ENCODE measurements at regions not wholly inside any gene's neighbourhood (a gene's known extent, or its start where the extent isn't known, plus 50 kb on each side); places are given as distances from the start of the nearest gene placed in this dataset.

GRCh38 chr2:160608599-160608998 is 115.0 kb upstream of the RBMS1 start:
- H3K4me1 ChIP-seq = peaks cover 0 to 15% (median 3%) of the 10 kb centered on the region in 4 donors
- H3K36me3 ChIP-seq = no peaks in the 10 kb centered on the region
- no peak overlapping the region for H3K27ac ChIP-seq
- 36 to 52% methylated on average over 1 of the region's 1 CpG for WGBS, 2 donors
- no peaks in the 10 kb centered on the region for H3K9me3 ChIP-seq
- TF ChIP-seq EP300 (IDR thresholded peaks at IDR 0.05) = no peak
- TF ChIP-seq POLR2A (IDR thresholded peaks at IDR 0.05) = no peak
- TF ChIP-seq CTCF (IDR thresholded peaks at IDR 0.05) = no peak
- DNase-seq (ENCODE audit: low spot score in 2 of 2) = no peak
- H3K4me3 ChIP-seq = no peak overlapping the region
- H3K27me3 ChIP-seq = no peaks in the 10 kb centered on the region

GRCh38 chr2:160609346-160609745 is 115.7 kb upstream of the RBMS1 start:
- Histone ChIP-seq H3K4me1 (peaks cover 0 to 15% (median 3%) of the 10 kb centered on the region in 4 donors), H3K36me3 (no peaks in the 10 kb centered on the region), H3K4me3 (no peak overlapping the region), H3K27ac (no peak overlapping the region), H3K9me3 (no peaks in the 10 kb centered on the region), H3K27me3 (no peaks in the 10 kb centered on the region)
- WGBS, 2 donors = 67 to 74% methylated on average over 1 of the region's 1 CpG
- DNase-seq (ENCODE audit: low spot score in 2 of 2) = no peak
- TF ChIP-seq EP300 (IDR thresholded peaks at IDR 0.05) (no peak), CTCF (IDR thresholded peaks at IDR 0.05) (no peak), POLR2A (IDR thresholded peaks at IDR 0.05) (no peak)

- TF ChIP-seq CTCF (IDR thresholded peaks at IDR 0.05) = no peak
- no peak for TF ChIP-seq POLR2A (IDR thresholded peaks at IDR 0.05)
- TF ChIP-seq EP300 (IDR thresholded peaks at IDR 0.05) = no peak
- WGBS, 2 donors = 94% methylated on average over 2 of the region's 2 CpGs
These were observed 116.4 kb upstream of the RBMS1 start for GRCh38 chr2:160610041-160610440.

GRCh38 chr2:160612266-160612856 is 118.8 kb upstream of the RBMS1 start:
- no peak for TF ChIP-seq EP300 (IDR thresholded peaks at IDR 0.05)
- no peak for TF ChIP-seq CTCF (IDR thresholded peaks at IDR 0.05)
- no peak for TF ChIP-seq POLR2A (IDR thresholded peaks at IDR 0.05)
- DNase-seq (ENCODE audit: low spot score in 2 of 2) = no peak
- H3K9me3 ChIP-seq = peaks cover 0 to 9% (median 4%) of the 10 kb centered on the region in 4 donors
- H3K4me3 ChIP-seq = no peak overlapping the region
- H3K27me3 ChIP-seq = no peaks in the 10 kb centered on the region
- no peak overlapping the region for H3K27ac ChIP-seq
- peaks cover 0 to 15% (median 3%) of the 10 kb centered on the region in 4 donors for H3K4me1 ChIP-seq
- no peaks in the 10 kb centered on the region for H3K36me3 ChIP-seq

More at GRCh38 chr2:160610041-160610440, 116.4 kb upstream of the RBMS1 start:
- H3K4me3 ChIP-seq = no peak overlapping the region
- H3K4me1 ChIP-seq = peaks cover 0 to 15% (median 3%) of the 10 kb centered on the region in 4 donors
- H3K27me3 ChIP-seq = no peaks in the 10 kb centered on the region
- H3K9me3 ChIP-seq = no peaks in the 10 kb centered on the region
- no peak overlapping the region for H3K27ac ChIP-seq
- DNase-seq (ENCODE audit: low spot score in 2 of 2) = no peak
- no peaks in the 10 kb centered on the region for H3K36me3 ChIP-seq

- 89 to 96% methylated on average over 1 of the region's 1 CpG for WGBS, 2 donors
- H3K4me3 ChIP-seq = no peak overlapping the region
- H3K36me3 ChIP-seq = no peaks in the 10 kb centered on the region
- no peak for TF ChIP-seq CTCF (IDR thresholded peaks at IDR 0.05)
- TF ChIP-seq POLR2A (IDR thresholded peaks at IDR 0.05) = no peak
- TF ChIP-seq EP300 (IDR thresholded peaks at IDR 0.05) = no peak
- peaks cover 0 to 12% (median 1%) of the 10 kb centered on the region in 4 donors for H3K4me1 ChIP-seq
- no peaks in the 10 kb centered on the region for H3K27me3 ChIP-seq
- no peak for DNase-seq (ENCODE audit: low spot score in 2 of 2)
- peaks cover 0 to 9% (median 4%) of the 10 kb centered on the region in 4 donors for H3K9me3 ChIP-seq
- H3K27ac ChIP-seq = no peak overlapping the region
These were observed 120.0 kb upstream of the RBMS1 start for GRCh38 chr2:160613466-160614153.

Measured in tibial nerve (tissue), 4 donors.